ENCODE measurements at regions not wholly inside any gene's neighbourhood (a gene's known extent, or its start where the extent isn't known, plus 50 kb on each side); places are given as distances from the start of the nearest gene placed in this dataset.

DNA sequence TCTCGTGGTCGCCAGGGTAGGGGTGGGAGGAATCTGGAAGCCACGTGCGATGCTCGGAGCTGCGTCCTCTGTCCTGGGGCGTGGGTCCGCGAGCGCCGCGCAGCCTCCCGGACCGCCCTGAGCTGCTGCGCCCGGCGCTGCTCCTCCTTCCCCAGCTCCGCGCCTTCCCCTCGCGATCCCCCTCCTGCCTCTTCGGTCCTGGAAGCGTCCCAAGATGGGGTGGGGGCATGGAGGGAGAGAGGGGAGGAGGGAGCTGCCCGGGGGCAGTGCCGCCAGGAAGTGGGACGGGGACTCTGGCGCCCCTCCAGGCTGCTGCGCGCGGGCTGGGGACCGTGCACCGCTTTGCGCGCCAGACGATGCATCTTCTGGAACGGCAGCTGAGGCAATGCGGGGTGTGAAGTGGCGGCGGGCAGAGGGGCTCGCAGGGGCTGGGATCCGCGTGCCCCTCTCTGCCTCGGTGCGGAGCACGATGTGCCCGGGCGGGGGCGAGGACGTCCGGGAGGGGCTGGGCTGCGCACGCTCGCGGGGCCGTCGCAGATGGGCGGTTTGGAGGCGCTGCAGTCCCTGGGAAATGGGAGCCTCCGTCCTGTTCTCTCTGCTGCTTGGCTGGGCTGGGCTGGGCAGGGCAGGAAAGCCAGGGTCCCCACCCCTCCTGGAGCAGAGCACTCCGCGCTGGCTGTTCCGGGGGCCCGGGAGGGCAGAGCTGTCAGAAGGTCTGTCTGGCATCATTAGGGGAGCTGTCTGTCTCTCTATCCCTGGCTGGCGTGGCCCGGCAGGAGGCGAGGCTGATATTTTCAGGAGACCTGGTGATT, 388.0 kb downstream of the SEC14L1 start (continued):
- TF ChIP-seq, protein P1, sequence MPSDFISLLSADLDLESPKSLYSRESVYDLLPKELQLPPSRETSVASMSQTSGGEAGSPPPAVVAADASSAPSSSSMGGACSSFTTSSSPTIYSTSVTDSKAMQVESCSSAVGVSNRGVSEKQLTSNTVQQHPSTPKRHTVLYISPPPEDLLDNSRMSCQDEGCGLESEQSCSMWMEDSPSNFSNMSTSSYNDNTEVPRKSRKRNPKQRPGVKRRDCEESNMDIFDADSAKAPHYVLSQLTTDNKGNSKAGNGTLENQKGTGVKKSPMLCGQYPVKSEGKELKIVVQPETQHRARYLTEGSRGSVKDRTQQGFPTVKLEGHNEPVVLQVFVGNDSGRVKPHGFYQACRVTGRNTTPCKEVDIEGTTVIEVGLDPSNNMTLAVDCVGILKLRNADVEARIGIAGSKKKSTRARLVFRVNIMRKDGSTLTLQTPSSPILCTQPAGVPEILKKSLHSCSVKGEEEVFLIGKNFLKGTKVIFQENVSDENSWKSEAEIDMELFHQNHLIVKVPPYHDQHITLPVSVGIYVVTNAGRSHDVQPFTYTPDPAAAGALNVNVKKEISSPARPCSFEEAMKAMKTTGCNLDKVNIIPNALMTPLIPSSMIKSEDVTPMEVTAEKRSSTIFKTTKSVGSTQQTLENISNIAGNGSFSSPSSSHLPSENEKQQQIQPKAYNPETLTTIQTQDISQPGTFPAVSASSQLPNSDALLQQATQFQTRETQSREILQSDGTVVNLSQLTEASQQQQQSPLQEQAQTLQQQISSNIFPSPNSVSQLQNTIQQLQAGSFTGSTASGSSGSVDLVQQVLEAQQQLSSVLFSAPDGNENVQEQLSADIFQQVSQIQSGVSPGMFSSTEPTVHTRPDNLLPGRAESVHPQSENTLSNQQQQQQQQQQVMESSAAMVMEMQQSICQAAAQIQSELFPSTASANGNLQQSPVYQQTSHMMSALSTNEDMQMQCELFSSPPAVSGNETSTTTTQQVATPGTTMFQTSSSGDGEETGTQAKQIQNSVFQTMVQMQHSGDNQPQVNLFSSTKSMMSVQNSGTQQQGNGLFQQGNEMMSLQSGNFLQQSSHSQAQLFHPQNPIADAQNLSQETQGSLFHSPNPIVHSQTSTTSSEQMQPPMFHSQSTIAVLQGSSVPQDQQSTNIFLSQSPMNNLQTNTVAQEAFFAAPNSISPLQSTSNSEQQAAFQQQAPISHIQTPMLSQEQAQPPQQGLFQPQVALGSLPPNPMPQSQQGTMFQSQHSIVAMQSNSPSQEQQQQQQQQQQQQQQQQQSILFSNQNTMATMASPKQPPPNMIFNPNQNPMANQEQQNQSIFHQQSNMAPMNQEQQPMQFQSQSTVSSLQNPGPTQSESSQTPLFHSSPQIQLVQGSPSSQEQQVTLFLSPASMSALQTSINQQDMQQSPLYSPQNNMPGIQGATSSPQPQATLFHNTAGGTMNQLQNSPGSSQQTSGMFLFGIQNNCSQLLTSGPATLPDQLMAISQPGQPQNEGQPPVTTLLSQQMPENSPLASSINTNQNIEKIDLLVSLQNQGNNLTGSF (CRISPR knock-in tag; IDR thresholded peaks at IDR 0.05), result no peak
- no peak for TF ChIP-seq ZNF564 (CRISPR knock-in tag; IDR thresholded peaks at IDR 0.05)
- TF ChIP-seq TEAD2 (CRISPR knock-in tag; IDR thresholded peaks at IDR 0.05), result no peak
- TF ChIP-seq SRSF1 (optimal IDR thresholded peaks at IDR 0.05; ENCODE audit: low read depth, low read length), result no peak
- no peak for TF ChIP-seq HOXD1 (CRISPR knock-in tag; IDR thresholded peaks at IDR 0.05)
- TF ChIP-seq ZNF34 (CRISPR knock-in tag; IDR thresholded peaks at IDR 0.05; ENCODE audit: borderline replicate concordance), result peak; percentile 53; the same call in 1 of the 2 replicates
- TF ChIP-seq, protein P2, sequence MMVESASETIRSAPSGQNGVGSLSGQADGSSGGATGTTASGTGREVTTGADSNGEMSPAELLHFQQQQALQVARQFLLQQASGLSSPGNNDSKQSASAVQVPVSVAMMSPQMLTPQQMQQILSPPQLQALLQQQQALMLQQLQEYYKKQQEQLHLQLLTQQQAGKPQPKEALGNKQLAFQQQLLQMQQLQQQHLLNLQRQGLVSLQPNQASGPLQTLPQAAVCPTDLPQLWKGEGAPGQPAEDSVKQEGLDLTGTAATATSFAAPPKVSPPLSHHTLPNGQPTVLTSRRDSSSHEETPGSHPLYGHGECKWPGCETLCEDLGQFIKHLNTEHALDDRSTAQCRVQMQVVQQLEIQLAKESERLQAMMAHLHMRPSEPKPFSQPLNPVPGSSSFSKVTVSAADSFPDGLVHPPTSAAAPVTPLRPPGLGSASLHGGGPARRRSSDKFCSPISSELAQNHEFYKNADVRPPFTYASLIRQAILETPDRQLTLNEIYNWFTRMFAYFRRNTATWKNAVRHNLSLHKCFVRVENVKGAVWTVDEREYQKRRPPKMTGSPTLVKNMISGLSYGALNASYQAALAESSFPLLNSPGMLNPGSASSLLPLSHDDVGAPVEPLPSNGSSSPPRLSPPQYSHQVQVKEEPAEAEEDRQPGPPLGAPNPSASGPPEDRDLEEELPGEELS (CRISPR knock-in tag; IDR thresholded peaks at IDR 0.05), result 0 out of 2 replicates have a peak, but pooled peaks have one; percentile 12
- TF ChIP-seq, protein P3, sequence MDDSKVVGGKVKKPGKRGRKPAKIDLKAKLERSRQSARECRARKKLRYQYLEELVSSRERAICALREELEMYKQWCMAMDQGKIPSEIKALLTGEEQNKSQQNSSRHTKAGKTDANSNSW (CRISPR knock-in tag; IDR thresholded peaks at IDR 0.05; ENCODE audit: borderline replicate concordance), result no peak
- TF ChIP-seq, protein P4, sequence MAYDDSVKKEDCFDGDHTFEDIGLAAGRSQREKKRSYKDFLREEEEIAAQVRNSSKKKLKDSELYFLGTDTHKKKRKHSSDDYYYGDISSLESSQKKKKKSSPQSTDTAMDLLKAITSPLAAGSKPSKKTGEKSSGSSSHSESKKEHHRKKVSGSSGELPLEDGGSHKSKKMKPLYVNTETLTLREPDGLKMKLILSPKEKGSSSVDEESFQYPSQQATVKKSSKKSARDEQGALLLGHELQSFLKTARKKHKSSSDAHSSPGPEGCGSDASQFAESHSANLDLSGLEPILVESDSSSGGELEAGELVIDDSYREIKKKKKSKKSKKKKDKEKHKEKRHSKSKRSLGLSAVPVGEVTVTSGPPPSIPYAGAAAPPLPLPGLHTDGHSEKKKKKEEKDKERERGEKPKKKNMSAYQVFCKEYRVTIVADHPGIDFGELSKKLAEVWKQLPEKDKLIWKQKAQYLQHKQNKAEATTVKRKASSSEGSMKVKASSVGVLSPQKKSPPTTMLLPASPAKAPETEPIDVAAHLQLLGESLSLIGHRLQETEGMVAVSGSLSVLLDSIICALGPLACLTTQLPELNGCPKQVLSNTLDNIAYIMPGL (CRISPR knock-in tag; IDR thresholded peaks at IDR 0.05; ENCODE audit: borderline replicate concordance in 1 of 2, low read depth in 1 of 2), result peak in 1 of 2 experiments; percentile 68; a peak in 1 of 4 replicates
- TF ChIP-seq SMARCC2 (IDR thresholded peaks at IDR 0.05), result no peak
- TF ChIP-seq, protein P5, sequence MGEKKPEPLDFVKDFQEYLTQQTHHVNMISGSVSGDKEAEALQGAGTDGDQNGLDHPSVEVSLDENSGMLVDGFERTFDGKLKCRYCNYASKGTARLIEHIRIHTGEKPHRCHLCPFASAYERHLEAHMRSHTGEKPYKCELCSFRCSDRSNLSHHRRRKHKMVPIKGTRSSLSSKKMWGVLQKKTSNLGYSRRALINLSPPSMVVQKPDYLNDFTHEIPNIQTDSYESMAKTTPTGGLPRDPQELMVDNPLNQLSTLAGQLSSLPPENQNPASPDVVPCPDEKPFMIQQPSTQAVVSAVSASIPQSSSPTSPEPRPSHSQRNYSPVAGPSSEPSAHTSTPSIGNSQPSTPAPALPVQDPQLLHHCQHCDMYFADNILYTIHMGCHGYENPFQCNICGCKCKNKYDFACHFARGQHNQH (CRISPR knock-in tag; IDR thresholded peaks at IDR 0.05), result no peak
- TF ChIP-seq ZNF343 (CRISPR knock-in tag; IDR thresholded peaks at IDR 0.05), result no peak
- no peak for TF ChIP-seq FOXM1 (CRISPR knock-in tag; IDR thresholded peaks at IDR 0.05)
- TF ChIP-seq ZNF672 (CRISPR knock-in tag; IDR thresholded peaks at IDR 0.05), result no peak
- TF ChIP-seq KLF15 (CRISPR knock-in tag; IDR thresholded peaks at IDR 0.05; ENCODE audit: borderline replicate concordance), result no peak
- 0 out of 2 replicates have a peak, but pooled peaks have one; percentile 13 for TF ChIP-seq SAP130 (CRISPR knock-in tag; IDR thresholded peaks at IDR 0.05; ENCODE audit: low read depth)
- TF ChIP-seq MTA1 (CRISPR knock-in tag; IDR thresholded peaks at IDR 0.05; ENCODE audit: borderline replicate concordance), result no peak
- TF ChIP-seq KDM3A (CRISPR knock-in tag; IDR thresholded peaks at IDR 0.05; ENCODE audit: low read depth), result peak; percentile 44; the same call in 1 of the 2 replicates
- TF ChIP-seq ZBTB38 (CRISPR knock-in tag; IDR thresholded peaks at IDR 0.05), result no peak
- TF ChIP-seq CEBPG (CRISPR knock-in tag; IDR thresholded peaks at IDR 0.05), result no peak

Data from HepG2 (cell line).